ENCODE measurements at regions not wholly inside any gene's neighbourhood (a gene's known extent, or its start where the extent isn't known, plus 50 kb on each side); places are given as distances from the start of the nearest gene placed in this dataset.

DNA sequence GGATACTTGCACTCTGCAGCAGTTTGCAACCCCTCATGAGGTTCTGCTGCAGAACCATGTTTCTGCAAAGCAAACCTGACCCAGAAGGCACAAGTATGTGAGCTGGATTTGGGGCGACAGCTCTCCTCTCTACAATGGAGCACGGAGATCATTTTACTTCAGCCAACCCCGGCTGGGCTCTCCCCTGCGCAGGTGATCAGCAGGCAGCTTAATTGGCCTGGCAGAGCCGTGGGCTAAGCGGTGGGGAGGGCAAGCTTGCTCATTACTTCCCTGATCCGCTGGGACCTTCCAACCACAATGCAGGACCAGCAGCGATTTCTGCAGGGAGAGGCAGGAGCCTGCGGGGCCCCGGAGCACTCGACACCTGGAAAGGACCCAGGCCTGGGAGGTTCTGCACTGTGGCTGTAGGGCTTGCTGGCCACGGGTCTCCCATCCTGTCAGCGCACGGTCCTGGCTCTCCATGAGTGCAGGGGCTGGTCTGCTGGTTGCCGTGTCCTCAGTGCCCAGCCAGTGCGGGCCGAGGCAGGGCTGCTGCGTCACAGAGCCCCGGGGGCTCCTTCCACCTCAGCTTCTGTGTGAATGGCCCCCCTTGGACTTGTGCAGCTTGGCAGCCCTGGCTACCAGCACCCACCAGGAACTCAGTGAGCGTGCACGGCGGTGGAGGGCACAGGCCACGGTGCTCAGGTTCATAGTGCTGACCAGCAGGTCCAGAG lies 51.8 kb upstream of the RAPGEF1 start:
- TF ChIP-seq, protein P1, sequence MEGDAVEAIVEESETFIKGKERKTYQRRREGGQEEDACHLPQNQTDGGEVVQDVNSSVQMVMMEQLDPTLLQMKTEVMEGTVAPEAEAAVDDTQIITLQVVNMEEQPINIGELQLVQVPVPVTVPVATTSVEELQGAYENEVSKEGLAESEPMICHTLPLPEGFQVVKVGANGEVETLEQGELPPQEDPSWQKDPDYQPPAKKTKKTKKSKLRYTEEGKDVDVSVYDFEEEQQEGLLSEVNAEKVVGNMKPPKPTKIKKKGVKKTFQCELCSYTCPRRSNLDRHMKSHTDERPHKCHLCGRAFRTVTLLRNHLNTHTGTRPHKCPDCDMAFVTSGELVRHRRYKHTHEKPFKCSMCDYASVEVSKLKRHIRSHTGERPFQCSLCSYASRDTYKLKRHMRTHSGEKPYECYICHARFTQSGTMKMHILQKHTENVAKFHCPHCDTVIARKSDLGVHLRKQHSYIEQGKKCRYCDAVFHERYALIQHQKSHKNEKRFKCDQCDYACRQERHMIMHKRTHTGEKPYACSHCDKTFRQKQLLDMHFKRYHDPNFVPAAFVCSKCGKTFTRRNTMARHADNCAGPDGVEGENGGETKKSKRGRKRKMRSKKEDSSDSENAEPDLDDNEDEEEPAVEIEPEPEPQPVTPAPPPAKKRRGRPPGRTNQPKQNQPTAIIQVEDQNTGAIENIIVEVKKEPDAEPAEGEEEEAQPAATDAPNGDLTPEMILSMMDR (IDR thresholded peaks at IDR 0.05; ENCODE audit: insufficient read depth, low read depth, low read length, missing control alignments) = no peak
- DNase-seq (ENCODE audit: low read depth) = no peak
- H3K4me3 ChIP-seq (ENCODE audit: low read length) = no peak overlapping the region
